Stimulated activated CD8-positive, alpha-beta memory T cell treated with anti-CD3 and anti-CD28 coated beads, Interleukin-4, amount 100 ng/mL, for 48 hours (primary cell): ENCODE measurements at regions not wholly inside any gene's neighbourhood (a gene's known extent, or its start where the extent isn't known, plus 50 kb on each side); places are given as distances from the start of the nearest gene placed in this dataset.

Experiments used
- DNase-seq: peaks from one replicate; pipeline ENCODE4 v3.0.0-alpha.2; 2020

DNA sequence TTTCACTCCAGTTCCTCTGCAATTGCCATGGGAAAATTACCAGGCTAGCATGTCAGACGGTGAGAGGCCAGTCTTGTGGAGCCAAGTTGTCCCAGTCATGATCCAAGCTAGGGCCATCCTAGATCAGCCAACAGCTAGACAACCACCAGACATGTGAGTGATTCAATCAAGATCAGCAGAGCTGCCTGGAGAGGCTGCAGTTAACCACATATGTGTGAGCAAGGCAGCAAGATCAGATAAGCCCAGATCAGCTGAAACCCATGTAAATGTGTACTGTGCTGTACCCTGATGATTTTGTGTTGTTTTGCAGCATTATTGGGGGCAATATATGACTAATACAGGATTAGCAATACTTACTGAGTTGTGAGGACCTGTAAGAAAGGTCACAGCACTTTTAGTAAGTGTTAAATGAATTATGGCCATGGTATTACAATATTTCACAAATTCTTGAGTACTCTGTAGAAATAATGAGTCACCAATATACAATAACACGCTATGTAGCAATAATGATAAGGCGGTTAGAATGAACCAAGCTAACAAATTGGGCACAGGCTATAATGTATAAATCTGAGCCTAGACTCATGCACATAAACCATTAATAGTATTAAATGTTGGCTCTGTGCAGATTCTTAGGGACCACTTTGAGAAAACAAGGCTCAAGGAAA lies 91.4 kb downstream of the SUDS3 start:
- no peak for DNase-seq

DNA sequence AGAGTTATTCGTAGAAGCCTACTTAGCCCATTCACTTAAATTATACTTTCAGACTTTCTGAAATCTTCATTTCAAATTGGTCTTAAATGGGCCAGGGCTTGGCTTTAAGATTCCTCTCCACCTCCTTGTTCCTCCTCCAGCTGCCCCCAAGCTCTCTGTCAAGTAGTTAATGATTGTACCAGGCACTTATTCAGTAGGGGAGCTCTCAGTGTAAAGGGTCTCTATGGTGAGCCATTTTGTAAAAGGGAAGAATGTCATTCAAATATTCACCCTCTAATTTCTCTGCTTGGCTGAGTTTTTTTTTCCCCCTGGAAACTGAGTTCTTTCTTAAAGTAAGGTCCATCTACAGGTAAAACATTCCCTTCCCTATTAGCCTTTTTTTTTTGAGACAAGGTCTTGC lies 96.6 kb downstream of the SUDS3 start:
- DNase-seq: no peak

DNA sequence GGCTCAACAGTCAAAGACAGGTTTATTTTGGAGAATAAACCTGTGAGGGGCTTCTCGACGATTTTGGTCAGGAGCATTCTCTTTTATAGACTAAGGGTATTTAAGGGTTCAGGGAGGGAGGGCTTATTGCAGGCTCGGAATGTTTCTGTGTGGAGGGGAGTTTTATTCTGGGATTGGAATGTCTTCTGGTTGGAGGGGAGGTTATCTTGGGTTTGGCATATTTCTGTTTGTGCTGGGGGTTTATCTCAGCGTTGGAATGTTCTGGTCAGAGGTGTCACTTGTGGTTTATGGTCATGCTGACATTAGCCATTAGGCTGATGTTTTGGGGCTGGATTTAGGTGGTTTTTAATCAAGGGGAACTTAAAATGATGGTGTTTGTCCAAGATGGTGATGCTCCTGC lies 103.9 kb downstream of the SUDS3 start:
- DNase-seq: no peak

- no peak for DNase-seq
Measured at GRCh38 chr12:118488034-118488433, 111.7 kb downstream of the SUDS3 start.

DNA sequence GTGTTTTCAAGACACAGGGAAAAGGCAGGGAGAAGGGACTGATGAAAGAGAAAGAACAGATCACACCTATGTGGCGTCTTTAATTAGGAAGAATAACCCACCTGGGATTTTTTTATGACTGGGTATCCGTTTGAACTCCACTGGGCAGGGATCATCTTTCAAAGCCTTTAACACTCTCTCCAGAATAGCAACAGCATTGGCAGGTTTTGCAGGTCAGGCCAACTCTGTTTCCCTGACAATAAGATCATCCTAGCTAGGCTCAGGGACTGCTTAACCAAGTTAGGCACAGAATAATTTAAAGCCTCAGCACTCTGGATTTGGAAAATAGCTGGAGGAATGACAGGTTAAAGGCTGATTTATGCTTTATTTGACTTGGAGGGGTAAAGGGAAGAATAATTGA lies 117.6 kb downstream of the SUDS3 start:
- no peak for DNase-seq

- no peak for DNase-seq
Measured at GRCh38 chr12:118494776-118495175, 118.4 kb downstream of the SUDS3 start.

GRCh38 chr12:118495296-118495695 lies 118.9 kb downstream of the SUDS3 start:
- no peak for DNase-seq

- DNase-seq: no peak
Measured at GRCh38 chr12:118498171-118498570, 121.8 kb downstream of the SUDS3 start.

- no peak for DNase-seq
Measured at GRCh38 chr12:118500299-118500698, 123.9 kb downstream of the SUDS3 start.

GRCh38 chr12:118501489-118501888 lies 125.1 kb downstream of the SUDS3 start:
- no peak for DNase-seq

GRCh38 chr12:118503476-118503875 lies 127.1 kb downstream of the SUDS3 start:
- DNase-seq: no peak

DNA sequence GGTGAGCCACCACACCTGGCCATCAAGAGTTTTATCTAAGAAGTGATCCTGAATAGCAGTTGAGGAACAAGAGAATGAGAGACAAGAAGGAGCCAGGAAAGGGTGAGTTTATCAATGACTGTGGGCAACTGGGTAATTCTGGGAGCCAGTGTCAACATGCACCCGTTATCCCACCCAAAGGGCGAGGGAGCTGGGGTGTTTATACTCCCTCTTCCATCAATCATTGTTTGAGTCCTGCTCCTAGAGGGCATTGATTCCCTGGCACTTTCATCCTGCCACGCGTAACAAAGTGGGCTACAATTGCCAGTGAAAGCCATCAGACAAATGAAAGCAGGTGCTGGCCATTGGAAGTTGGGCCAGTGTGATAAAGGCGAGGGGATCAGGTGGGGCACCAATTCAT lies 136.3 kb downstream of the SUDS3 start:
- DNase-seq: no peak

GRCh38 chr12:118513611-118514010 lies 137.3 kb downstream of the SUDS3 start:
- DNase-seq: no peak

- no peak for DNase-seq
Measured at GRCh38 chr12:118514297-118514696, 137.9 kb downstream of the SUDS3 start.

- DNase-seq: no peak
Measured at GRCh38 chr12:118520214-118521035, 144.1 kb downstream of the SUDS3 start.

DNA sequence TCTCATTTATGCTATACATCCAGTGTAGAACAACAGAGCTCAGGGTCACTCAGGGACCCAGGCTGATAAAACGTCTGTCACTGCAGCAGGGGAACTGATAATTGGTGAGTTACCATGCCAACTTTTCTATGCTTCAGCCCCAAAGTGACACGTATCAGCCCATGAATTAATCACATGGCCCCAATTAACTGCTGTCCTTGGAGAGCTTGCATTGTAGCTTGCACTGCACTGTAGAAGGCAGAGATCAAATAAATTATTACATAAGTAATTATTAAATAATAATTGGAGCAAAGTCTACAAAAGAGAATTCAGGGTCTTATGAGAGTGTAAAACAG lies 144.6 kb downstream of the SUDS3 start:
- DNase-seq: no peak

- DNase-seq: no peak
Measured at GRCh38 chr12:118524446-118524845, 148.1 kb downstream of the SUDS3 start.

GRCh38 chr12:118525216-118525615 lies 148.9 kb downstream of the SUDS3 start:
- no peak for DNase-seq

DNA sequence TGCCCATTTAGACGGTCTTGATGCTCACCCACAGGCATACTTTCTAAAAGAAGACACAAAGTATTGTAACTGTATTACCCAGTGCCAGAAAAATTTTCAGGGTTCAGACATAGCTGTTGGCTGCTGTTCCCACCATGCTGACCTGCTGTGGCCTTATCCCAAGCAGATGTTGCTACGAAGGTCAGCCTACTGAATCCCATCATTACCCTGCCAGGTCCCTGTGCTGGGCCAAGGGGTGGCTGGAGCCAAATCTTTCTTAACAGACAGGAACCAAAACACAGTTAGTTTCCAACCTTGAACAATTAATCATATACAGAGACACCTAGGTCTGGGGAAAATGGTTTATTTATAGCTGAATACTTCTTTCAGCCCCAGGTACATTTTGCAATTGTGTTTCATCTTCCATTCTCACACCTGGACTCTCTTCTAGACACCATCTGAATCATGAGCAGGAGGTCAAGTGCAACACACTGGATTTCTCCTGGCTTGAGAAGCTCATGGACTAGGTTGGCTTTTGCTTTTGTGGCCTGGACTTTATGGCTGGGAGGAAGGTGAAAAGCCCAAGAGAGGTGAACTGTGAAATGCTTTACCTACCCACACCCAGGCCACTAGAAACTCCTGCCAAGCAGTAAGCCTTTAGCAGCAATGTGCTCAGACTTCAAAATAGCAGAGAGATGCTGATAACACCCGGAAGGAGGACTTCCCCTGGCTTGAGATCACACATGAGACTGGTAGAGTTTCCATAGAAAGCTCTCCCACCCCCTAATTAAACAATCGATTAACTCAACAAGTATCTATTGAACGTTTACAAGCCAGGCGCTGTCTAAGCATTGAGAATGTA lies 150.1 kb downstream of the SUDS3 start:
- DNase-seq: no peak

GRCh38 chr12:118527310-118527709 lies 151.0 kb downstream of the SUDS3 start:
- no peak for DNase-seq

DNA sequence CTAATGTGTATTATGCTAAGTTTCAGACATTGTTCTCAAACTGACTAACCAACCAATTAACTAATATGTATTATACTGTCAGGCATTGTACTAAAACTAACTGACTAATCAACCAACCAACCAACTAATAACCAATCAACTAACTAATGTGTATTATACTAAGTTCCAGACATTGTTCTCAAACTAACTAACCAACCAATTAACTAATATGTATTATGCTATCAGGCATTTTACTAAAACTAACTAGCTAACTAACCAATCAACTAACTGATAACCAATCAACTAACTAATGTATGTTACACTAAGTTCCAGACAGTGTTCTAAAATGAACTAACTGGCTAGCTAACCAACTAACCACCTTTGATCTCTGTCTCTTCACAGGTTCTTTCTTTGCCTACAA lies 152.3 kb downstream of the SUDS3 start:
- DNase-seq: no peak

- no peak for DNase-seq
Measured at GRCh38 chr12:118534003-118534402, 157.6 kb downstream of the SUDS3 start.

GRCh38 chr12:118536306-118536906 lies 160.1 kb downstream of the SUDS3 start:
- no peak for DNase-seq
